ENCODE measurements at regions not wholly inside any gene's neighbourhood (a gene's known extent, or its start where the extent isn't known, plus 50 kb on each side); places are given as distances from the start of the nearest gene placed in this dataset.

- H3K4me3 ChIP-seq (ENCODE audit: low read length in 2 of 2), result no peak overlapping the region
- H3K27ac ChIP-seq (ENCODE audit: low read length), result no peak overlapping the region
- H3K9ac ChIP-seq (ENCODE audit: low read length in 2 of 2), result no peak overlapping the region
- peaks cover 0 to 2% of the 10 kb centered on the region in 2 donors for H3K27me3 ChIP-seq (ENCODE audit: control insufficient read depth in 1 of 2, insufficient read depth in 2 of 2, low read length in 2 of 2)
- H3K9me3 ChIP-seq (ENCODE audit: control insufficient read depth in 2 of 2, low read length in 2 of 2), result peaks cover 0 to 2% of the 10 kb centered on the region in 2 donors
- H3K36me3 ChIP-seq (ENCODE audit: control insufficient read depth in 2 of 2, insufficient read depth in 2 of 2, low read length in 2 of 2), result no peaks in the 10 kb centered on the region
- no peaks in the 10 kb centered on the region for H3K4me1 ChIP-seq (ENCODE audit: control insufficient read depth, insufficient read depth, low read length)
Observed at GRCh38 chr18:77632758-77633157, 383.1 kb downstream of the GALR1 start.

GRCh38 chr18:77634494-77634893, 384.8 kb downstream of the GALR1 start:
- Histone ChIP-seq H3K9me3 (ENCODE audit: control insufficient read depth in 2 of 2, low read length in 2 of 2) (peaks cover 0 to 2% of the 10 kb centered on the region in 2 donors), H3K27me3 (ENCODE audit: control insufficient read depth in 1 of 2, insufficient read depth in 2 of 2, low read length in 2 of 2) (peaks cover 0 to 2% of the 10 kb centered on the region in 2 donors)

GRCh38 chr18:77635451-77635850, 385.8 kb downstream of the GALR1 start:
- no peak overlapping the region for H3K27ac ChIP-seq (ENCODE audit: low read length)
- H3K4me3 ChIP-seq (ENCODE audit: low read length in 2 of 2), result no peak overlapping the region
- no peaks in the 10 kb centered on the region for H3K4me1 ChIP-seq (ENCODE audit: control insufficient read depth, insufficient read depth, low read length)
- peaks cover 0 to 2% of the 10 kb centered on the region in 2 donors for H3K9me3 ChIP-seq (ENCODE audit: control insufficient read depth in 2 of 2, low read length in 2 of 2)
- peaks cover 0 to 2% of the 10 kb centered on the region in 2 donors for H3K27me3 ChIP-seq (ENCODE audit: control insufficient read depth in 1 of 2, insufficient read depth in 2 of 2, low read length in 2 of 2)
- H3K36me3 ChIP-seq (ENCODE audit: control insufficient read depth in 2 of 2, insufficient read depth in 2 of 2, low read length in 2 of 2), result no peaks in the 10 kb centered on the region
- H3K9ac ChIP-seq (ENCODE audit: low read length in 2 of 2), result no peak overlapping the region

More at GRCh38 chr18:77634494-77634893, 384.8 kb downstream of the GALR1 start:
- H3K36me3 ChIP-seq (ENCODE audit: control insufficient read depth in 2 of 2, insufficient read depth in 2 of 2, low read length in 2 of 2), result no peaks in the 10 kb centered on the region
- no peak overlapping the region for H3K27ac ChIP-seq (ENCODE audit: low read length)
- no peaks in the 10 kb centered on the region for H3K4me1 ChIP-seq (ENCODE audit: control insufficient read depth, insufficient read depth, low read length)
- no peak overlapping the region for H3K4me3 ChIP-seq (ENCODE audit: low read length in 2 of 2)
- H3K9ac ChIP-seq (ENCODE audit: low read length in 2 of 2), result no peak overlapping the region

GRCh38 chr18:77635858-77636257, 386.2 kb downstream of the GALR1 start:
- Histone ChIP-seq H3K27me3 (ENCODE audit: control insufficient read depth in 1 of 2, insufficient read depth in 2 of 2, low read length in 2 of 2) (peaks cover 0 to 2% of the 10 kb centered on the region in 2 donors), H3K27ac (ENCODE audit: low read length) (no peak overlapping the region), H3K36me3 (ENCODE audit: control insufficient read depth in 2 of 2, insufficient read depth in 2 of 2, low read length in 2 of 2) (no peaks in the 10 kb centered on the region), H3K4me3 (ENCODE audit: low read length in 2 of 2) (no peak overlapping the region), H3K4me1 (ENCODE audit: control insufficient read depth, insufficient read depth, low read length) (no peaks in the 10 kb centered on the region), H3K9me3 (ENCODE audit: control insufficient read depth in 2 of 2, low read length in 2 of 2) (peaks cover 0 to 2% of the 10 kb centered on the region in 2 donors), H3K9ac (ENCODE audit: low read length in 2 of 2) (no peak overlapping the region)

GRCh38 chr18:77645170-77645872, 395.7 kb downstream of the GALR1 start:
- H3K9me3 ChIP-seq (ENCODE audit: control insufficient read depth in 2 of 2, low read length in 2 of 2), result no peaks in the 10 kb centered on the region
- H3K4me3 ChIP-seq (ENCODE audit: low read length in 2 of 2), result no peak overlapping the region
- no peaks in the 10 kb centered on the region for H3K36me3 ChIP-seq (ENCODE audit: control insufficient read depth in 2 of 2, insufficient read depth in 2 of 2, low read length in 2 of 2)
- peaks cover 0 to 2% of the 10 kb centered on the region in 2 donors for H3K27me3 ChIP-seq (ENCODE audit: control insufficient read depth in 1 of 2, insufficient read depth in 2 of 2, low read length in 2 of 2)
- no peaks in the 10 kb centered on the region for H3K4me1 ChIP-seq (ENCODE audit: control insufficient read depth, insufficient read depth, low read length)
- no peak overlapping the region for H3K27ac ChIP-seq (ENCODE audit: low read length)
- H3K9ac ChIP-seq (ENCODE audit: low read length in 2 of 2), result no peak overlapping the region

GRCh38 chr18:77647472-77647871, 397.8 kb downstream of the GALR1 start:
- Histone ChIP-seq H3K36me3 (ENCODE audit: control insufficient read depth in 2 of 2, insufficient read depth in 2 of 2, low read length in 2 of 2) (no peaks in the 10 kb centered on the region), H3K4me1 (ENCODE audit: control insufficient read depth, insufficient read depth, low read length) (no peaks in the 10 kb centered on the region), H3K9me3 (ENCODE audit: control insufficient read depth in 2 of 2, low read length in 2 of 2) (no peaks in the 10 kb centered on the region)

GRCh38 chr18:77648411-77648810, 398.8 kb downstream of the GALR1 start:
- H3K27me3 ChIP-seq (ENCODE audit: control insufficient read depth in 1 of 2, insufficient read depth in 2 of 2, low read length in 2 of 2), result peaks cover 4 to 8% of the 10 kb centered on the region in 2 donors
- H3K9ac ChIP-seq (ENCODE audit: low read length in 2 of 2), result no peak overlapping the region
- no peak overlapping the region for H3K27ac ChIP-seq (ENCODE audit: low read length)
- H3K4me3 ChIP-seq (ENCODE audit: low read length in 2 of 2), result no peak overlapping the region
- no peaks in the 10 kb centered on the region for H3K36me3 ChIP-seq (ENCODE audit: control insufficient read depth in 2 of 2, insufficient read depth in 2 of 2, low read length in 2 of 2)
- no peaks in the 10 kb centered on the region for H3K4me1 ChIP-seq (ENCODE audit: control insufficient read depth, insufficient read depth, low read length)
- no peaks in the 10 kb centered on the region for H3K9me3 ChIP-seq (ENCODE audit: control insufficient read depth in 2 of 2, low read length in 2 of 2)

More at GRCh38 chr18:77647472-77647871, 397.8 kb downstream of the GALR1 start:
- Histone ChIP-seq H3K27me3 (ENCODE audit: control insufficient read depth in 1 of 2, insufficient read depth in 2 of 2, low read length in 2 of 2) (peaks cover 4 to 8% of the 10 kb centered on the region in 2 donors), H3K4me3 (ENCODE audit: low read length in 2 of 2) (no peak overlapping the region), H3K9ac (ENCODE audit: low read length in 2 of 2) (no peak overlapping the region), H3K27ac (ENCODE audit: low read length) (no peak overlapping the region)

GRCh38 chr18:77650799-77651385, 401.2 kb downstream of the GALR1 start:
- Histone ChIP-seq H3K9ac (ENCODE audit: low read length in 2 of 2) (no peak overlapping the region), H3K4me1 (ENCODE audit: control insufficient read depth, insufficient read depth, low read length) (no peaks in the 10 kb centered on the region), H3K4me3 (ENCODE audit: low read length in 2 of 2) (no peak overlapping the region)

GRCh38 chr18:77651441-77651840, 401.8 kb downstream of the GALR1 start:
- Histone ChIP-seq H3K9me3 (ENCODE audit: control insufficient read depth in 2 of 2, low read length in 2 of 2) (no peaks in the 10 kb centered on the region), H3K9ac (ENCODE audit: low read length in 2 of 2) (no peak overlapping the region), H3K36me3 (ENCODE audit: control insufficient read depth in 2 of 2, insufficient read depth in 2 of 2, low read length in 2 of 2) (no peaks in the 10 kb centered on the region), H3K27me3 (ENCODE audit: control insufficient read depth in 1 of 2, insufficient read depth in 2 of 2, low read length in 2 of 2) (peaks cover 5 to 8% of the 10 kb centered on the region in 2 donors), H3K27ac (ENCODE audit: low read length) (no peak overlapping the region), H3K4me3 (ENCODE audit: low read length in 2 of 2) (no peak overlapping the region), H3K4me1 (ENCODE audit: control insufficient read depth, insufficient read depth, low read length) (no peaks in the 10 kb centered on the region)

More at GRCh38 chr18:77650799-77651385, 401.2 kb downstream of the GALR1 start:
- H3K27ac ChIP-seq (ENCODE audit: low read length), result no peak overlapping the region
- no peaks in the 10 kb centered on the region for H3K36me3 ChIP-seq (ENCODE audit: control insufficient read depth in 2 of 2, insufficient read depth in 2 of 2, low read length in 2 of 2)
- H3K9me3 ChIP-seq (ENCODE audit: control insufficient read depth in 2 of 2, low read length in 2 of 2), result no peaks in the 10 kb centered on the region
- H3K27me3 ChIP-seq (ENCODE audit: control insufficient read depth in 1 of 2, insufficient read depth in 2 of 2, low read length in 2 of 2), result peaks cover 4 to 8% of the 10 kb centered on the region in 2 donors

GRCh38 chr18:77653792-77654191, 404.1 kb downstream of the GALR1 start:
- peaks cover 5 to 6% of the 10 kb centered on the region in 2 donors for H3K27me3 ChIP-seq (ENCODE audit: control insufficient read depth in 1 of 2, insufficient read depth in 2 of 2, low read length in 2 of 2)
- no peak overlapping the region for H3K4me3 ChIP-seq (ENCODE audit: low read length in 2 of 2)
- H3K27ac ChIP-seq (ENCODE audit: low read length), result no peak overlapping the region
- no peaks in the 10 kb centered on the region for H3K9me3 ChIP-seq (ENCODE audit: control insufficient read depth in 2 of 2, low read length in 2 of 2)
- H3K36me3 ChIP-seq (ENCODE audit: control insufficient read depth in 2 of 2, insufficient read depth in 2 of 2, low read length in 2 of 2), result no peaks in the 10 kb centered on the region
- H3K9ac ChIP-seq (ENCODE audit: low read length in 2 of 2), result no peak overlapping the region
- H3K4me1 ChIP-seq (ENCODE audit: control insufficient read depth, insufficient read depth, low read length), result no peaks in the 10 kb centered on the region

- Histone ChIP-seq H3K4me3 (ENCODE audit: low read length in 2 of 2) (no peak overlapping the region), H3K27me3 (ENCODE audit: control insufficient read depth in 1 of 2, insufficient read depth in 2 of 2, low read length in 2 of 2) (peaks cover 5 to 6% of the 10 kb centered on the region in 2 donors)
Observed at GRCh38 chr18:77654302-77654701, 404.7 kb downstream of the GALR1 start.

More at GRCh38 chr18:77654302-77654701, 404.7 kb downstream of the GALR1 start:
- H3K27ac ChIP-seq (ENCODE audit: low read length), result no peak overlapping the region
- no peaks in the 10 kb centered on the region for H3K9me3 ChIP-seq (ENCODE audit: control insufficient read depth in 2 of 2, low read length in 2 of 2)
- H3K36me3 ChIP-seq (ENCODE audit: control insufficient read depth in 2 of 2, insufficient read depth in 2 of 2, low read length in 2 of 2), result no peaks in the 10 kb centered on the region
- no peaks in the 10 kb centered on the region for H3K4me1 ChIP-seq (ENCODE audit: control insufficient read depth, insufficient read depth, low read length)
- H3K9ac ChIP-seq (ENCODE audit: low read length in 2 of 2), result no peak overlapping the region

Measured in stomach smooth muscle (tissue), 2 donors.